Stimulated activated naive B cell treated with anti-CD40 and anti-IgM and Interleukin-4, amounts not matched to agents 10 μg/mL and 1 μg/mL and 100 μg/mL, for 72 hours (primary cell): ENCODE measurements at regions not wholly inside any gene's neighbourhood (a gene's known extent, or its start where the extent isn't known, plus 50 kb on each side); places are given as distances from the start of the nearest gene placed in this dataset.

Experiments used
- ATAC-seq, 2 donors: fragments of 150-1000 bp; cut with Tn5 transposase; replicated peaks; 2 replicates each; pipeline ENCODE4 v1.10.0; 2021; ENCODE audit warnings: moderate library complexity in 1 of 2
- DNase-seq: peaks from one replicate; pipeline ENCODE4 v3.0.0; 2021
- H3K27ac Mint-ChIP-seq: one replicate; pipeline ENCODE4 v1.8.0; 2022; ENCODE audit warnings: mild to moderate bottlenecking, mixed read lengths
- H3K27me3 Mint-ChIP-seq, 2 donors: one replicate each; pipeline ENCODE4 v1.8.0; 2022; ENCODE audit warnings: mixed read lengths in 2 of 2
- H3K36me3 Mint-ChIP-seq, 2 donors: one replicate each; pipeline ENCODE4 v1.8.0; 2022; ENCODE audit warnings: mixed read lengths in 2 of 2, mild to moderate bottlenecking in 1 of 2
- H3K4me1 Mint-ChIP-seq, 2 donors: one replicate each; pipeline ENCODE4 v1.8.0; 2022; ENCODE audit warnings: mixed read lengths in 2 of 2, mild to moderate bottlenecking in 1 of 2
- H3K4me3 Mint-ChIP-seq, 2 donors: one replicate each; pipeline ENCODE4 v1.8.0; 2022; ENCODE audit warnings: mild to moderate bottlenecking in 2 of 2, mixed read lengths in 2 of 2, moderate library complexity in 1 of 2
- H3K9me3 Mint-ChIP-seq, 2 donors: one replicate each; pipeline ENCODE4 v1.8.0; 2022; ENCODE audit warnings: mixed read lengths in 2 of 2, mild to moderate bottlenecking in 1 of 2

GRCh38 chr10:36089790-36090440 is 447.8 kb upstream of the FZD8 start:
- ATAC-seq (no peak), DNase-seq (no peak)
- no peak overlapping the region for H3K27ac Mint-ChIP-seq
- no peak overlapping the region for H3K4me3 Mint-ChIP-seq
- H3K9me3 Mint-ChIP-seq: peaks cover 0 to 1% of the 10 kb centered on the region in 2 donors
- H3K27me3 Mint-ChIP-seq: no peaks in the 10 kb centered on the region
- no peaks in the 10 kb centered on the region for H3K4me1 Mint-ChIP-seq
- H3K36me3 Mint-ChIP-seq: no peaks in the 10 kb centered on the region

DNA sequence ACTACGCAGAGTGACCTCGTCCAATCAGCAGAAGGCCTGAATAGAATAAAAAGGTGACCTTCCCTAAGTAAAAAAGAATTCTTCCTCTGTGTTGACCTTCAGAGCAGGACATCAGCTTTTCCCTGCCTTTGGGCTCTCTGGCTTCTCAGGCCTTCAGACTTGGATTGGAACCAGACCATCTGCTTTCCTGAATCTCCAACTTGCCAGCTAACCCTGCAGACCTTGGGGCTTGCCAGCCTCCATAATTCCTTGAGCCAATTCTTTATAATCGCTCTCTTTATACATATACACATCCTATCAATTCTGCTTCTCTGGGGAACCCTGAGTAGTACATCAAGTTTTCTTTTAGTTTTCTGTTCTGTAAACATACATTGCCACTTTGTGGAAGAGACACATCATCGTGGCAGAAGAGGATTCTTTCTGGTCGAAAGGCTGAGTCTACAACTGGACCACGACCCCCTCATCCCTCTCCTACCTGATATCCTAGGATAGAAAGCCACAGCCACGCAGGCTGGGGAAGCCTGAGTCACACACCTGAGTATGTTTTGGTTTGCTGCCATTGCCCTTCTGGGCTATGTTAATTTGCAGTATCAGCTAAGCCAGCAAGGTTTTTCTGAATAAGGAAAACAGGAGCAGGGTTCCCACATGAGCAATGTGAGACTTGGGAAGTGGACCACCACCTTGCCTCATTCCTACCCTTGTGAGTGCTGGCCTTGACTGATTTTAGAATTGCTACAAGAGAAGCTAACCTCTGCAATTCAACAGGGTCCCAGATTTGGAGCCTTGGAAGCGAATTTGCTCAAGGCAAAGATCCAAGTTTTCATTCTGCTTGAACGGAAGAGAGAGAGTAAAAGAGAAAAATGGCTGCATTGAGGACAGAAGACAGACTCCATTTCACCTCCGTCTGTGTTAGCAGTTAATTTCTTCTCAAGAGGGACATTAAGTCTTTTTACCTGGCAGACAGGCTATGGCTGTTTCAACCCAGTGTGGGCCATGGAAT is 445.2 kb upstream of the FZD8 start:
- Mint-ChIP-seq H3K36me3 (no peaks in the 10 kb centered on the region), H3K27ac (no peak overlapping the region), H3K4me3 (no peak overlapping the region), H3K4me1 (no peaks in the 10 kb centered on the region), H3K9me3 (peaks cover 0 to 1% of the 10 kb centered on the region in 2 donors), H3K27me3 (no peaks in the 10 kb centered on the region)
- DNase-seq: no peak
- no peak for ATAC-seq

- Mint-ChIP-seq H3K36me3 (no peaks in the 10 kb centered on the region), H3K4me1 (no peaks in the 10 kb centered on the region), H3K27me3 (no peaks in the 10 kb centered on the region), H3K4me3 (no peak overlapping the region), H3K27ac (no peak overlapping the region), H3K9me3 (no peaks in the 10 kb centered on the region)
- ATAC-seq: no peak
- DNase-seq: no peak
Measured at GRCh38 chr10:36075196-36075595, 433.1 kb upstream of the FZD8 start.

- no peak for DNase-seq
- Mint-ChIP-seq H3K36me3 (no peaks in the 10 kb centered on the region), H3K4me1 (no peaks in the 10 kb centered on the region), H3K27ac (no peak overlapping the region), H3K9me3 (no peaks in the 10 kb centered on the region), H3K4me3 (no peak overlapping the region), H3K27me3 (no peaks in the 10 kb centered on the region)
- ATAC-seq: no peak
Measured at GRCh38 chr10:36073796-36074345, 431.8 kb upstream of the FZD8 start.

GRCh38 chr10:36068542-36068941 is 426.4 kb upstream of the FZD8 start:
- Mint-ChIP-seq H3K4me3 (no peak overlapping the region), H3K27ac (no peak overlapping the region), H3K27me3 (no peaks in the 10 kb centered on the region), H3K9me3 (peaks cover 12 to 20% of the 10 kb centered on the region in 2 donors), H3K4me1 (no peaks in the 10 kb centered on the region), H3K36me3 (no peaks in the 10 kb centered on the region)
- DNase-seq (no peak), ATAC-seq (no peak)

DNA sequence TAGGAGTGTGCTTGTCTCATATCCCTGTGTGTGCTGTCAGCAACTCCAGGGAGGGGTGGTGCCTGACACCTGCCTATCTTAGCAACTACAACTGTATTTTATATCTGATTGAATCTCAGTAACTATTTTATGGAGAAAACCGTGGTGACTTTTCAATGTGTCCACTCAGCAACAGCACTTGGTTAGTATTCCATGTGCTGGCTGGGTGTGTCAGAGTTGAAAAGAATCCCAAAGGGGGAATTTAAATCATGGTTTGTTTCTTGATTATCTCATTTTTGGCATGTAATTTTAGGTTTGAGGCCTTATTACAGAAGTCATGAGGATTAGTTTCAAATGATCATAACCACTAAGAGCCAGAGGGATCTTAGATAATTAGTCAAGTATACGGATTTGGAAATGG is 425.7 kb upstream of the FZD8 start:
- Mint-ChIP-seq H3K27me3 (no peaks in the 10 kb centered on the region), H3K4me3 (no peak overlapping the region), H3K4me1 (no peaks in the 10 kb centered on the region), H3K27ac (no peak overlapping the region), H3K36me3 (no peaks in the 10 kb centered on the region), H3K9me3 (peaks cover 12 to 20% of the 10 kb centered on the region in 2 donors)
- ATAC-seq (no peak), DNase-seq (no peak)

GRCh38 chr10:36066850-36067249 is 424.8 kb upstream of the FZD8 start:
- no peak overlapping the region for H3K27ac Mint-ChIP-seq
- no peaks in the 10 kb centered on the region for H3K4me1 Mint-ChIP-seq
- no peaks in the 10 kb centered on the region for H3K27me3 Mint-ChIP-seq
- H3K4me3 Mint-ChIP-seq: no peak overlapping the region
- DNase-seq (no peak), ATAC-seq (no peak)
- H3K9me3 Mint-ChIP-seq: peaks cover 12 to 20% of the 10 kb centered on the region in 2 donors
- H3K36me3 Mint-ChIP-seq: no peaks in the 10 kb centered on the region

DNA sequence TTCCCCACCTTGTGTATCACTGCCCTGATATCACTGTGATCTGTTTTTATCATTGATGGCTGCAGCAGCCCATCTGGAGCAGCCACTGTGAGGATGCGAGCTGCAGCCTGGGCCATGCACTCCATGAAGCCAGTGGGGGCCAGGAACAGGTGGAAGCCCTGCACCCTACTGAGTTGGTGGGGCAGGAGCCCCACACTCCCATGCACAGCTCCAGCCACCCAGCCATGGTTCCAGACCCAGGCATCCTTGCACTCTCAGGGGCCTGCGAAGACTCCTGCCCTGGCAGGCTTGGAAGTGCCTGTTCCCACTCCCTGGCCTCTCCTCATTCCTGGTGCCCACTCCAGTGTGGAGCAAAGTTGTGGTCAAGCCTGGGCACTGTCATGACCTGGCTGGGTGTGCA is 424.0 kb upstream of the FZD8 start:
- DNase-seq: no peak
- Mint-ChIP-seq H3K27me3 (no peaks in the 10 kb centered on the region), H3K27ac (no peak overlapping the region), H3K36me3 (no peaks in the 10 kb centered on the region), H3K4me3 (no peak overlapping the region), H3K4me1 (no peaks in the 10 kb centered on the region), H3K9me3 (peaks cover 12 to 20% of the 10 kb centered on the region in 2 donors)
- ATAC-seq: no peak

DNA sequence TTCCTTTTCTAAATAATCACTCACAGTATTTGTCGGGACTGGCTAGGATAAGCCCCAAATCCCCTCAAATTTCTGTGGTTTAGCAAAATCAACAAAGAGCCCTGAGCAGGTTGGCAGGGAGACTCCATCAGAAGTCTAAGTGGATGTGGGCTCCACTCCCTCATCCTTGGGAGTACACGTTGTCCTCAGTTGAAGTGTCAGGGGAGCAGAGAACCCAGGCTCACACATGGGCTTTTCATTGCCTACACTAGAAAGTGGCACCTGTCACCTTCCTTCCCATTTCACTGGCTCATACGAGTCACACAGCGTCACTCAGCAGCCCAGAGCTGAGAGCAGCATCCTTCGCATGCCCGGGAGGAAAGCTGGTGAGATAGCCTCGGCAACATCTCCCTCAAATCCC is 421.3 kb upstream of the FZD8 start:
- DNase-seq: no peak
- ATAC-seq: no peak
- no peaks in the 10 kb centered on the region for H3K27me3 Mint-ChIP-seq
- H3K36me3 Mint-ChIP-seq: peaks cover 0 to 2% of the 10 kb centered on the region in 2 donors
- H3K9me3 Mint-ChIP-seq: peaks cover 18 to 25% of the 10 kb centered on the region in 2 donors
- no peaks in the 10 kb centered on the region for H3K4me1 Mint-ChIP-seq
- H3K27ac Mint-ChIP-seq: no peak overlapping the region
- H3K4me3 Mint-ChIP-seq: no peak overlapping the region

GRCh38 chr10:36057731-36058130 is 415.6 kb upstream of the FZD8 start:
- ATAC-seq: no peak

DNA sequence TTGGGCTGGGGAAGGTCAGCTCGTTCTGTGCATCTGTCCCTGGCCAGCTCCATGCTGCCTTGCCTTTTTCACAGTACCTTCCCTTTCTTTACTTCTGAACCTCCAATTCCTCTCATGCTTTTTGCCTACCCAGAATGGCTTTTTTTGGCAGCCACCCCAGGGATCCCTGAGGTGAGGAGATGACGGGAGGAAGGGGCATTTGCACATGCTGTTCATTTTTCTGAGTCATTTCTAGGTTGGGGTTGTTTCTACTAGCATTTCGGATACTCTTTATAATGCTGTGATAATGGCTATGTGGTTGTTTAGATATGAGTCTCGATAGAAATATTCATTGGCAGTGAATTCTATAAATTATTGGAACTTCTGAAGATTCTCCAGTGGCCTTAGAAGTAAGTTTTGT is 415.1 kb upstream of the FZD8 start:
- no peak for ATAC-seq
- H3K4me1 Mint-ChIP-seq: no peaks in the 10 kb centered on the region
- H3K9me3 Mint-ChIP-seq: peaks cover 14 to 16% of the 10 kb centered on the region in 2 donors
- H3K27me3 Mint-ChIP-seq: no peaks in the 10 kb centered on the region
- DNase-seq: no peak
- no peak overlapping the region for H3K27ac Mint-ChIP-seq
- no peak overlapping the region for H3K4me3 Mint-ChIP-seq
- H3K36me3 Mint-ChIP-seq: peaks cover 0 to 2% of the 10 kb centered on the region in 2 donors

More at GRCh38 chr10:36057731-36058130, 415.6 kb upstream of the FZD8 start:
- H3K27me3 Mint-ChIP-seq: no peaks in the 10 kb centered on the region
- no peak overlapping the region for H3K4me3 Mint-ChIP-seq
- H3K9me3 Mint-ChIP-seq: peaks cover 14 to 16% of the 10 kb centered on the region in 2 donors
- no peak overlapping the region for H3K27ac Mint-ChIP-seq
- no peak for DNase-seq
- peaks cover 0 to 2% of the 10 kb centered on the region in 2 donors for H3K36me3 Mint-ChIP-seq
- H3K4me1 Mint-ChIP-seq: no peaks in the 10 kb centered on the region

- no peak for ATAC-seq
- H3K4me3 Mint-ChIP-seq: no peak overlapping the region
- DNase-seq: no peak
- H3K36me3 Mint-ChIP-seq: no peaks in the 10 kb centered on the region
- H3K9me3 Mint-ChIP-seq: peaks cover 9 to 10% of the 10 kb centered on the region in 2 donors
- no peak overlapping the region for H3K27ac Mint-ChIP-seq
- no peaks in the 10 kb centered on the region for H3K4me1 Mint-ChIP-seq
- H3K27me3 Mint-ChIP-seq: no peaks in the 10 kb centered on the region
Measured at GRCh38 chr10:36053775-36054174, 411.7 kb upstream of the FZD8 start.

DNA sequence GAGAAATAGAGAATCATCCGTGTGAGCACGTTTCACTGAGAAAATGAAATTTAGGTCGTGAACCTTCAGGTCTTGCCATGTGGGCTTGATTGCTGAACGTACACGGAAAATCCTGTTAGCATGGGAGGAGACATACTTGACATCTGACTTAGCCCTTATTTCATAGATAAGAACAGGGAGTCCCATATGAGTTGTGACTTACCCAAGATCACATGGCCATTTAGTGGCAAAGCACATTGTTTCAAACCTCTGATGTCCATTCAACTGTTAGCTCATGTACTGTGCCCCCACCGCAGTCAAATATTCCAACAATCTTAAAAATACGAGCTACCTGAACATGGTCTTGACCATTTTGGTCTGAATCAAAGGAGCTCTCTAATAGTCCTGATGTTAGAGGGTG is 411.2 kb upstream of the FZD8 start:
- Mint-ChIP-seq H3K9me3 (peaks cover 9 to 10% of the 10 kb centered on the region in 2 donors), H3K4me1 (no peaks in the 10 kb centered on the region), H3K27ac (no peak overlapping the region), H3K27me3 (no peaks in the 10 kb centered on the region), H3K4me3 (no peak overlapping the region), H3K36me3 (no peaks in the 10 kb centered on the region)
- DNase-seq: no peak
- ATAC-seq: no peak

DNA sequence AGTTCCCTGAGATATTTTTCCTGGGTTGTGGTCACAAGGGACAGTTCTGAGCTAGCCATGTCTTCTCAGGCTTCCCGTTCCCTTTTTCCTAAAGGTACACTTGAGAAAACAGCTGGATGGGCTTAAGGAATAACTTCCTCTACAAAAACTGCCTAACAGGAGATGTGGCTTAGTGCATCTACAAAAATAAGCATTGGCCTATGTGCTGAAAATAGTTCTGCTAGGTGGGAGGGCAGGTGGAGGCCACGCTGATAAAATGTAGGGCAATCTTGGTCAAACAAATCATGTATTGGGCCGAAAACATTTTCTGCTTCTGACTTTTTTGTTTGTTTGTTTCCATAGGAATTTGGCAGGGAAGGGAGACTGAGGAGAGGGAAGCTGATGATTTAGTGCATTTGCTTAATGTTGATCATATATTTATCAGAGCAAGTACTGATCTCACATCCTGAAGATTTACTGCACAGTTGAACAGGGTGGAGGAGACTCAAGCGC is 409.4 kb upstream of the FZD8 start:
- Mint-ChIP-seq H3K27ac (no peak overlapping the region), H3K9me3 (peaks cover 4 to 5% of the 10 kb centered on the region in 2 donors), H3K4me1 (no peaks in the 10 kb centered on the region), H3K4me3 (no peak overlapping the region), H3K27me3 (no peaks in the 10 kb centered on the region), H3K36me3 (no peaks in the 10 kb centered on the region)
- ATAC-seq (no peak), DNase-seq (no peak)
